Gastrocnemius medialis (tissue), 4 donors: ENCODE measurements at regions not wholly inside any gene's neighbourhood (a gene's known extent, or its start where the extent isn't known, plus 50 kb on each side); places are given as distances from the start of the nearest gene placed in this dataset.

ENCODE experiments used
- POLR2A ChIP-seq, 2 donors: fragments of 450-650 bp; IDR thresholded peaks; one replicate each; pipeline ENCODE4 v1.6.1; 2017; ENCODE audit warnings: antibody characterized with exemption in 2 of 2, mild to moderate bottlenecking in 2 of 2, moderate library complexity in 2 of 2
- TF ChIP-seq, protein P1 (sequence below), 5 experiments: fragments of 450-650 bp in 3 of 5; fragments of 200-600 bp in 2 of 5; sonication (generic) in 2 of 5; IDR thresholded peaks in 4 of 5; conservative IDR thresholded peaks in 1 of 5; 1 replicate in 4 of 5; 2 replicates in 1 of 5; pipeline ENCODE4 v1.5.1; 2016 to 2019; ENCODE audit warnings: antibody characterized with exemption in 5 of 5, mild to moderate bottlenecking in 3 of 5, moderate library complexity in 3 of 5

DNA sequence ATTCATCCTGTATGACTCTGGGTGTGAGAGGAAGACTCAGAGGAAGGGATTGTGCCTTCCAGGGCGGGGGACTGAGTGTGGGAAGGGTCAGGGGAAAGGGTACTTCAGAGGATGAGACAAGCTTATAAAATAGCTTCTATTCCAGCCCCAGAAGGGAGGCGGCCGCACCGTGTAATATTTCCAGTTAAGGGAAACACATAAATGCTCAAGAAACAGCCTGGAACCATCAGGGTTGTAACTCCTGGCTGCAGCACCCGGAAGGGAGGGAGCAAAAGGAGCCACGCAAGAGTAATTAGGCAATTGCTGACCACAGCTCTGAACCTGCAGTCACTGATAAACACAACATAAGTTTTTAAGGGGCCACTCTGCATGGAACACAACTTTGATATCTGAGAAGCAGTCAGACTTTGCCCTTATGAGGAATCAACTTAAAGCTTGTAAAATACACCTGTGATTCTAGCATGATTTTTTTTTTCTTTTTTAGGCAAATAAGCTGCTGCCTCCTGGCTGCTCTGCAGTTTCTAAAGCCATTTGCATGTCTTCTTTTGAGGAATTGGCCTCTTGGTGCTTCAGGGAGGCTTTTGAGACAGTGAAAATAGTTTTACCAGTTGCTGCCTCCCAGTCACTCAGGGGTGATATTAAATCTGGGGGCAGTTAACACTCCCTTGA lies 382.7 kb downstream of the ENC1 start:
- TF ChIP-seq, protein P1, sequence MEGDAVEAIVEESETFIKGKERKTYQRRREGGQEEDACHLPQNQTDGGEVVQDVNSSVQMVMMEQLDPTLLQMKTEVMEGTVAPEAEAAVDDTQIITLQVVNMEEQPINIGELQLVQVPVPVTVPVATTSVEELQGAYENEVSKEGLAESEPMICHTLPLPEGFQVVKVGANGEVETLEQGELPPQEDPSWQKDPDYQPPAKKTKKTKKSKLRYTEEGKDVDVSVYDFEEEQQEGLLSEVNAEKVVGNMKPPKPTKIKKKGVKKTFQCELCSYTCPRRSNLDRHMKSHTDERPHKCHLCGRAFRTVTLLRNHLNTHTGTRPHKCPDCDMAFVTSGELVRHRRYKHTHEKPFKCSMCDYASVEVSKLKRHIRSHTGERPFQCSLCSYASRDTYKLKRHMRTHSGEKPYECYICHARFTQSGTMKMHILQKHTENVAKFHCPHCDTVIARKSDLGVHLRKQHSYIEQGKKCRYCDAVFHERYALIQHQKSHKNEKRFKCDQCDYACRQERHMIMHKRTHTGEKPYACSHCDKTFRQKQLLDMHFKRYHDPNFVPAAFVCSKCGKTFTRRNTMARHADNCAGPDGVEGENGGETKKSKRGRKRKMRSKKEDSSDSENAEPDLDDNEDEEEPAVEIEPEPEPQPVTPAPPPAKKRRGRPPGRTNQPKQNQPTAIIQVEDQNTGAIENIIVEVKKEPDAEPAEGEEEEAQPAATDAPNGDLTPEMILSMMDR (IDR thresholded peaks at IDR 0.05 in 4 of 5, conservative IDR thresholded peaks at IDR 0.05 in 1 of 5): no peak
- TF ChIP-seq POLR2A (IDR thresholded peaks at IDR 0.05): no peak
